ENCODE measurements at regions not wholly inside any gene's neighbourhood (a gene's known extent, or its start where the extent isn't known, plus 50 kb on each side); places are given as distances from the start of the nearest gene placed in this dataset.

DNA sequence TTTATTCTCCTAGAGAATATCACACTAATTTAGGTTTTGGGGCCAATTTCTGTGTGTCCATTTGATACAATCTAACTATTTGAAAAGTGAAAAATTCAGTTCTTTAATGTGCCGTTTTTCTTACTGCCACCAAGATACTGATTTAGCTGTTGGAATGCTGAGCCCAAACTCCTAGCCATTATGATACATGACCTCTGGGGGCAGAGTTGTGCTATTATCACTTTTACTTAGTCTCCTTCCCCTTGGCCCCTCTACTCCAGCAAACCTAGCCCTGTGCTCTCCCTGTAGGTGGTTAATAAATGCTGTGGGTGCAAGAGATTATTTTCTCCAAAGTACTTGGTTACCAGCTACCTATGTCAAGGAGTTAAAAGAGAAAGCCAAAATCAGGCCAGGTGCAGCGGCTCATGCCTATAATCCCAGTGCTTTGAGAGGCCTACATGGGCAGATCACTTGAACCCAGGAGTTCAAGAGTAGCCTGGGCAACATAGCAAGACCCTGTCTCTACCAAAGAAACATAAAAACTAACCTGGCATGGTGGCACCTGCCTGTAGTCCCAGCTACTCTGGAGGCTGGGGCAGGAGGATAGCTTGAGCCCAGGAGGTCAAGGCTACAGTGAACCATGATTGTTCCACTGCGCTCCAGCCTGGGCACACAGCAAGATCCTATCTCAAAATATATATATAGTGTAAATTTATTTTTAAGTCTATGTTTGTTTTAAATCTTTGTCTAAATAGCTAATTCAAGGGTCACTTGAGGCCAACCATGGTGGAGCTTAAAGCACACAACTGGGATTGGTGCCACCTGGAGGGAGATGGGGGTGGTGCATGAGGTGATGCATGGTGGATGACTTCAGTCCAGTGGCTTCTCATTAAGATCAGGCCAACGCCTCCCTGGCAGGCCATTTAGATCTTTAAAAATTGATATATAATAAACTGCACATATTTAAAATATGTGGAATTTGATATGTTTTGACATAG is 193.2 kb upstream of the PLET1 start:
- DNase-seq, result no peak
- Histone ChIP-seq H3K27ac (no peak overlapping the region), H3K4me1 (no peaks in the 10 kb centered on the region), H3K9me3 (no peaks in the 10 kb centered on the region), H3K27me3 (no peaks in the 10 kb centered on the region), H3K36me3 (no peaks in the 10 kb centered on the region), H3K4me3 (no peak overlapping the region)
- peak in 1 of 4 experiments; percentile 6 for TF ChIP-seq CTCF (IDR thresholded peaks at IDR 0.05)
- no peak for TF ChIP-seq POLR2A (IDR thresholded peaks at IDR 0.05)
- intact Hi-C loops (cut with DNase I; ENCODE audit: low total_unique reads), result no loop called here

- TF ChIP-seq CTCF (IDR thresholded peaks at IDR 0.05) (no peak), POLR2A (IDR thresholded peaks at IDR 0.05) (no peak)
- H3K4me3 ChIP-seq, result no peak overlapping the region
- intact Hi-C loops (cut with DNase I; ENCODE audit: low total_unique reads), result no loop called here
- H3K27me3 ChIP-seq, result no peaks in the 10 kb centered on the region
- no peaks in the 10 kb centered on the region for H3K36me3 ChIP-seq
- no peaks in the 10 kb centered on the region for H3K9me3 ChIP-seq
- no peak for DNase-seq
- H3K27ac ChIP-seq, result no peak overlapping the region
- no peaks in the 10 kb centered on the region for H3K4me1 ChIP-seq
Measured at GRCh38 chr11:112454841-112455240, 194.2 kb upstream of the PLET1 start.

GRCh38 chr11:112455791-112456190 is 195.1 kb upstream of the PLET1 start:
- no peak overlapping the region for H3K4me3 ChIP-seq
- TF ChIP-seq CTCF (IDR thresholded peaks at IDR 0.05), result no peak
- TF ChIP-seq POLR2A (IDR thresholded peaks at IDR 0.05), result no peak
- H3K4me1 ChIP-seq, result no peaks in the 10 kb centered on the region
- DNase-seq, result no peak
- no peaks in the 10 kb centered on the region for H3K9me3 ChIP-seq
- H3K36me3 ChIP-seq, result no peaks in the 10 kb centered on the region
- H3K27ac ChIP-seq, result no peak overlapping the region
- intact Hi-C loops (cut with DNase I; ENCODE audit: low total_unique reads), result no loop called here
- no peaks in the 10 kb centered on the region for H3K27me3 ChIP-seq

DNA sequence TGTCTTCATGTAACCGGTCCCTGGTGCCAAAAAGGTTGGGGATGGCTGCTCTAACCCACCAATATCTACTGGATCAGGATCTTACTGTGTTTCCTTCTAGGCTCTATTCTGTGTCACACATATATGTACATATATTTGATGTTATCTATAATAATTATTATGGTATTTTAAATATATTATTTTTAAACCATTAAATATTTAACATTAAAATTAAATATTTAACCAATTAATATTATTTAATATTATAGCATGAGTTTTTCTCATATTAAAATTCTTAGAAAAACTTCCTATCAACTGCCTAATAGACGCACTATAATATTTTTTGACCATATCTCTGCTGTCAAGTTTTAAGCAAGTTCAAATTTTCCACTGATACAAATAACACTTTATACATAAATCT is 196.9 kb upstream of the PLET1 start:
- Histone ChIP-seq H3K4me1 (no peaks in the 10 kb centered on the region), H3K4me3 (no peak overlapping the region), H3K36me3 (no peaks in the 10 kb centered on the region), H3K27me3 (no peaks in the 10 kb centered on the region), H3K9me3 (no peaks in the 10 kb centered on the region), H3K27ac (no peak overlapping the region)
- TF ChIP-seq CTCF (IDR thresholded peaks at IDR 0.05) (no peak), POLR2A (IDR thresholded peaks at IDR 0.05) (no peak)
- intact Hi-C loops (cut with DNase I; ENCODE audit: low total_unique reads), result no loop called here
- DNase-seq, result no peak

DNA sequence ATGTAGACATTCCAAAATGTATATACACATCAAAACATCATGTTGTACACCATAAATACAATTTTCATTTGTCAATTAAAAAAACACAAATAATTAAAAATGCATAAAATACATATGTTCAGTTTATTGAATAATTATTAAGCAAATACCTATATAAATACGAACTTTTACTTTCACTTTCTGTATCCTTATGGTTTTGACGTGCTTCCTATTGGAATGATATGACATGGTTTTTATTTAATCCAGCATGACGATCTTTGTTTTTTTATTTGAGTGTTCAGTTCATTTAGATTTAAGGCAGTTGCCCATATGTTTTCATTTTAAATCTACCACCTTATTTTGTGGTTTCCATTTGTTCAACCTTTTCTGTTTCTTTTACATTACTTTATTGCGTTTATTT is 198.3 kb upstream of the PLET1 start:
- H3K27ac ChIP-seq, result no peak overlapping the region
- H3K36me3 ChIP-seq, result no peaks in the 10 kb centered on the region
- no peak overlapping the region for H3K4me3 ChIP-seq
- intact Hi-C loops (cut with DNase I; ENCODE audit: low total_unique reads), result no loop called here
- no peaks in the 10 kb centered on the region for H3K9me3 ChIP-seq
- no peaks in the 10 kb centered on the region for H3K4me1 ChIP-seq
- no peak for TF ChIP-seq POLR2A (IDR thresholded peaks at IDR 0.05)
- no peak for TF ChIP-seq CTCF (IDR thresholded peaks at IDR 0.05)
- no peaks in the 10 kb centered on the region for H3K27me3 ChIP-seq
- no peak for DNase-seq
